Naive thymus-derived CD8-positive, alpha-beta T cell (primary cell): ENCODE measurements at regions not wholly inside any gene's neighbourhood (a gene's known extent, or its start where the extent isn't known, plus 50 kb on each side); places are given as distances from the start of the nearest gene placed in this dataset.

Experiments
- ATAC-seq, 2 donors: fragments of 150-1000 bp; cut with Tn5 transposase in 1 of 2; sonication (Bioruptor Pico), chemical (Tn5 transposase) in 1 of 2; 1 replicate in 1 of 2; 2 replicates in 1 of 2; pipeline ENCODE4 v1.10.0; 2021; ENCODE audit warnings: mild to moderate bottlenecking in 2 of 2, moderate library complexity in 2 of 2
- POLR2A ChIA-PET: fragments of 350-600 bp; sonication (Branson Sonifier 250); formaldehyde crosslinking; loops from one replicate; lab custom pipeline; 2021; ENCODE audit warnings: antibody characterized with exemption; lab: Charles Lee
- DNase-seq, 10 donors: peaks; one replicate each; pipeline versions ENCODE4 v3.0.0 to v3.0.0-alpha.2; 2020 to 2022
- H3K27ac Mint-ChIP-seq, 10 donors: one replicate each; pipeline ENCODE4 v1.8.0; 2020 to 2022; ENCODE audit warnings: mild to moderate bottlenecking in 10 of 10, mixed read lengths in 10 of 10, moderate library complexity in 4 of 10, inconsistent platforms in 1 of 10
- H3K27me3 Mint-ChIP-seq, 5 donors: one replicate each; pipeline ENCODE4 v1.8.0; 2021 to 2022; ENCODE audit warnings: mixed read lengths in 5 of 5
- H3K36me3 Mint-ChIP-seq, 3 donors: one replicate each; pipeline ENCODE4 v1.8.0; 2020 to 2022; ENCODE audit warnings: mixed read lengths in 3 of 3, mild to moderate bottlenecking in 2 of 3, inconsistent platforms in 1 of 3
- H3K4me1 Mint-ChIP-seq, 4 donors: one replicate each; pipeline ENCODE4 v1.8.0; 2021 to 2022; ENCODE audit warnings: mixed read lengths in 4 of 4
- H3K4me3 Mint-ChIP-seq, 10 donors: one replicate each; pipeline ENCODE4 v1.8.0; 2020 to 2022; ENCODE audit warnings: mild to moderate bottlenecking in 10 of 10, mixed read lengths in 10 of 10, moderate library complexity in 6 of 10, inconsistent platforms in 1 of 10
- H3K9me3 Mint-ChIP-seq, 9 donors: one replicate each; pipeline ENCODE4 v1.8.0; 2020 to 2022; ENCODE audit warnings: mixed read lengths in 9 of 9, mild to moderate bottlenecking in 3 of 9, inconsistent platforms in 1 of 9, moderate library complexity in 1 of 9

GRCh38 chr21:22855581-22855980, 1857.4 kb downstream of the NCAM2 start:
- Mint-ChIP-seq H3K9me3 (peaks cover 0 to 3% (median 0%) of the 10 kb centered on the region in 9 donors), H3K36me3 (no peaks in the 10 kb centered on the region), H3K4me3 (no peak overlapping the region), H3K4me1 (no peaks in the 10 kb centered on the region), H3K27ac (no peak overlapping the region), H3K27me3 (no peaks in the 10 kb centered on the region)
- DNase-seq, result no peak
- ATAC-seq, result no peak
- POLR2A ChIA-PET, result no interaction called here

DNA sequence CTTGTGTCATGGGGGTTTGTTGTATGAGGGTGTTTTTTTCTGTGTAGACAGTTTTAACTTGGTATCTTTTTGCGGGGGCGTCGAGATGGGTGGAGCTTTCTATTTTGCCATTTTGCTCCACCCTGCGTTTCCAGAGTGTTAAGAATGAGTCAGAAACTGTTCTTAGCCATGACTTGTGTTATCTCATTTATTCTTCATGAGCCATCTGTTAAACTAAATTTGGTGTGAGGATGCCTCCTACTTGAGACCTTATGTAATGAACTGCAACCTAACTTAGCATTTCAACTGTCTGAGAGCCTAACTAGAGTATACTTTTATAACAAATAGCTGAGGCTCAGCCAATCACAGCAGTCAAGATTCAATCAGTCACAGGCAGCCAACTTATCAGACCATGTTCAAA, 1873.5 kb downstream of the NCAM2 start:
- POLR2A ChIA-PET, result no interaction called here
- Mint-ChIP-seq H3K4me3 (no peak overlapping the region), H3K27me3 (peaks cover 0 to 3% (median 0%) of the 10 kb centered on the region in 5 donors), H3K27ac (no peak overlapping the region), H3K36me3 (no peaks in the 10 kb centered on the region), H3K9me3 (peaks cover 0 to 2% (median 0%) of the 10 kb centered on the region in 9 donors), H3K4me1 (no peaks in the 10 kb centered on the region)
- no peak for ATAC-seq
- no peak for DNase-seq

- H3K4me3 Mint-ChIP-seq, result no peak overlapping the region
- no peak for ATAC-seq
- H3K36me3 Mint-ChIP-seq, result no peaks in the 10 kb centered on the region
- peaks cover 0 to 5% (median 0%) of the 10 kb centered on the region in 5 donors for H3K27me3 Mint-ChIP-seq
- POLR2A ChIA-PET, result no interaction called here
- no peak overlapping the region for H3K27ac Mint-ChIP-seq
- DNase-seq, result no peak
- peaks cover 0 to 2% (median 0%) of the 10 kb centered on the region in 9 donors for H3K9me3 Mint-ChIP-seq
- H3K4me1 Mint-ChIP-seq, result peaks cover 0 to 8% (median 7%) of the 10 kb centered on the region in 4 donors
Observed at GRCh38 chr21:22880573-22880972, 1882.4 kb downstream of the NCAM2 start.

GRCh38 chr21:22881131-22881530, 1882.9 kb downstream of the NCAM2 start:
- Mint-ChIP-seq H3K9me3 (peaks cover 0 to 2% (median 0%) of the 10 kb centered on the region in 9 donors), H3K27me3 (peaks cover 0 to 5% (median 0%) of the 10 kb centered on the region in 5 donors), H3K36me3 (no peaks in the 10 kb centered on the region), H3K4me1 (peaks cover 0 to 8% (median 7%) of the 10 kb centered on the region in 4 donors), H3K4me3 (no peak overlapping the region), H3K27ac (no peak overlapping the region)
- ATAC-seq (no peak), DNase-seq (no peak)
- POLR2A ChIA-PET, result no interaction called here

GRCh38 chr21:22885079-22885478, 1886.9 kb downstream of the NCAM2 start:
- Mint-ChIP-seq H3K27me3 (no peaks in the 10 kb centered on the region), H3K27ac (no peak overlapping the region), H3K36me3 (no peaks in the 10 kb centered on the region), H3K9me3 (no peaks in the 10 kb centered on the region), H3K4me3 (no peak overlapping the region), H3K4me1 (peaks cover 0 to 8% (median 7%) of the 10 kb centered on the region in 4 donors)
- ATAC-seq (no peak), DNase-seq (no peak)
- POLR2A ChIA-PET, result no interaction called here

DNA sequence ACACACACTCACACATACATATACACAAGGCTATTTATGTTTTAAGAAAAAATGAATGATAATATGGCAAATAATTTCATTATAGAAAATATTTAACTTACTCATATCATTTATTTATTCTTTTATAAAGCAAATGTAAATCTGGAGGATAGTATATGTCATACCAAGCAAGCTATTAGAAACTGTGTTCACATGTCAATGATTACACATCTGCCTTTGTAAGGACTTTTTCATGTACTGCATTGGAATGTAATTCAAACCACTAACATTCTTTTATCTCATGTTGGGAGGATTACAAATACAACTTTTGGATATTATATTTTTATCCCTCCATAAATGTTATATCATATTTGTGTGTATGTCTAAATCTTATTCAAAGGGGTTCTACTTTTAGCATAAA, 1887.4 kb downstream of the NCAM2 start:
- Mint-ChIP-seq H3K4me3 (no peak overlapping the region), H3K4me1 (peaks cover 0 to 7% (median 6%) of the 10 kb centered on the region in 4 donors), H3K27ac (no peak overlapping the region), H3K9me3 (no peaks in the 10 kb centered on the region), H3K27me3 (no peaks in the 10 kb centered on the region), H3K36me3 (no peaks in the 10 kb centered on the region)
- ATAC-seq (no peak), DNase-seq (no peak)
- POLR2A ChIA-PET, result no interaction called here

- no peaks in the 10 kb centered on the region for H3K36me3 Mint-ChIP-seq
- ATAC-seq, result no peak
- H3K27ac Mint-ChIP-seq, result no peak overlapping the region
- POLR2A ChIA-PET, result no interaction called here
- H3K4me3 Mint-ChIP-seq, result no peak overlapping the region
- no peak for DNase-seq
- H3K27me3 Mint-ChIP-seq, result no peaks in the 10 kb centered on the region
- no peaks in the 10 kb centered on the region for H3K4me1 Mint-ChIP-seq
- no peaks in the 10 kb centered on the region for H3K9me3 Mint-ChIP-seq
Observed at GRCh38 chr21:22889445-22889844, 1891.2 kb downstream of the NCAM2 start.

- Mint-ChIP-seq H3K27me3 (no peaks in the 10 kb centered on the region), H3K4me1 (no peaks in the 10 kb centered on the region), H3K4me3 (no peak overlapping the region), H3K27ac (no peak overlapping the region), H3K9me3 (no peaks in the 10 kb centered on the region), H3K36me3 (no peaks in the 10 kb centered on the region)
- DNase-seq, result no peak
- POLR2A ChIA-PET, result no interaction called here
- ATAC-seq, result no peak
Observed at GRCh38 chr21:22890656-22891055, 1892.4 kb downstream of the NCAM2 start.

GRCh38 chr21:22892028-22892427, 1893.8 kb downstream of the NCAM2 start:
- Mint-ChIP-seq H3K27me3 (no peaks in the 10 kb centered on the region), H3K9me3 (peaks cover 0 to 4% (median 0%) of the 10 kb centered on the region in 9 donors), H3K36me3 (no peaks in the 10 kb centered on the region), H3K27ac (no peak overlapping the region), H3K4me1 (no peaks in the 10 kb centered on the region), H3K4me3 (no peak overlapping the region)
- no peak for ATAC-seq
- POLR2A ChIA-PET, result no interaction called here
- DNase-seq, result no peak

DNA sequence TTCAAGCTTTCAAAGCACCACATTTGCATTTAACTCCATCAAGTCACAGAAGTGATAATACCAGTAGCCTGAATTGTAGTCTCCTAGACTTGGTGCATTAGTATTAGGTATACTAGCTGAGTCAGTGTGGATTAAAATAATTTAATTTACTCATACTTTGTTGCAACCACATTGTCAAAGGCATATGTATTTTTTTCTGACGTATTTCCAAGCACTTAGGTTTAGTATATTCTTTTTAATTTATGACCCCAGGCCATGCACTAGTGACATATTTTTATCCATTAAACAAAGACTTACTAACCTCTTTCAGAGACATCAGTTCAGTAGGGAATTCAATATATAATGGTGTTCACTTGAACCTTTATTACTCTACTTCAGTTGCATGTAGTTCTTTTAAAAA, 1894.5 kb downstream of the NCAM2 start:
- H3K4me1 Mint-ChIP-seq, result no peaks in the 10 kb centered on the region
- ATAC-seq, result no peak
- DNase-seq, result no peak
- H3K4me3 Mint-ChIP-seq, result no peak overlapping the region
- peaks cover 0 to 4% (median 0%) of the 10 kb centered on the region in 9 donors for H3K9me3 Mint-ChIP-seq
- no peaks in the 10 kb centered on the region for H3K36me3 Mint-ChIP-seq
- peaks cover 0 to 2% (median 0%) of the 10 kb centered on the region in 5 donors for H3K27me3 Mint-ChIP-seq
- POLR2A ChIA-PET, result no interaction called here
- H3K27ac Mint-ChIP-seq, result no peak overlapping the region

GRCh38 chr21:22898051-22898665, 1899.9 kb downstream of the NCAM2 start:
- H3K4me3 Mint-ChIP-seq, result no peak overlapping the region
- H3K27me3 Mint-ChIP-seq, result peaks cover 0 to 3% (median 0%) of the 10 kb centered on the region in 5 donors
- peaks cover 0 to 5% (median 0%) of the 10 kb centered on the region in 9 donors for H3K9me3 Mint-ChIP-seq
- H3K27ac Mint-ChIP-seq, result no peak overlapping the region
- H3K4me1 Mint-ChIP-seq, result no peaks in the 10 kb centered on the region
- no peak for DNase-seq
- no peak for ATAC-seq
- no peaks in the 10 kb centered on the region for H3K36me3 Mint-ChIP-seq
- POLR2A ChIA-PET, result no interaction called here

DNA sequence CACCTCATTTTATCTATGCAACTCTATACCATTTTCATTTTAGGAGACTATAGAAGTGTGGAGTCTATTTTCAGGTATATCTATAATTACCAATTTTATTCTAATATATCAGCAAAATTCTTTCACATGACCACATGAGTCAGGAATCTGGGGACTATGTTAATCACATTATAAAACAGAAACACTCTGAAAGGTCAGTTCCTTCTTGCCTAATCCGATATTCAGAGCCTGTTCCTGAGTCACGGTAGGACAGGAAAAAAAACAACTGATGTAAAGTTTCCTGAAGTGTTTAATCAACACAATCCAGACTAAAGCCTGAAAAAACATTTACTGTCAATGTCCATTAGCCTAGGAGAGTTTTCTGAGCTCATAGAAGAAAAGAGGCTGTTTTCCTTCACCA, 1902.3 kb downstream of the NCAM2 start:
- ATAC-seq (no peak), DNase-seq (no peak)
- H3K27me3 Mint-ChIP-seq, result peaks cover 0 to 3% (median 0%) of the 10 kb centered on the region in 5 donors
- H3K9me3 Mint-ChIP-seq, result peaks cover 0 to 5% (median 0%) of the 10 kb centered on the region in 9 donors
- no peaks in the 10 kb centered on the region for H3K36me3 Mint-ChIP-seq
- POLR2A ChIA-PET, result no interaction called here
- no peak overlapping the region for H3K27ac Mint-ChIP-seq
- H3K4me1 Mint-ChIP-seq, result no peaks in the 10 kb centered on the region
- no peak overlapping the region for H3K4me3 Mint-ChIP-seq

- no peak for ATAC-seq
Observed at GRCh38 chr21:22903851-22904250, 1905.6 kb downstream of the NCAM2 start.

DNA sequence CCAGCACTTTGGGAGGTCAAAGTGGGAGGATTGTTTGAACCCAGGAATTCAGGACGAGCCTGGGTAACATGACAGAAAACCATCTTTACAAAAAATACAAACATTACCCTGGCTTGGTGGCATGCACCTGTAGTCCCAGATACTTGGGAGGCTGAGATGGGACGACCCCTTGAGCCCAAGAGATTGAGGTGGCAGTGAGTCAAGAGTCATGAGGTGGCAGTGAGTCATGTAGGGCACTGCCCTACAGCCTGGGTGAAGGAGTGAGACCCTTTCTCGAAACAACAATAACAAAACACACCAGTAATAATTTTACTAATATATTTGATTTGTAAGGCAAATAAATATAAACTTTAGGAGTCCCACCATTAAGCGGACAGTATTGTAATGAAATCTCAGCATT, 1906.2 kb downstream of the NCAM2 start:
- Mint-ChIP-seq H3K27me3 (no peaks in the 10 kb centered on the region), H3K4me3 (no peak overlapping the region), H3K9me3 (peaks cover 0 to 3% (median 0%) of the 10 kb centered on the region in 9 donors), H3K4me1 (no peaks in the 10 kb centered on the region), H3K36me3 (no peaks in the 10 kb centered on the region), H3K27ac (no peak overlapping the region)
- ATAC-seq, result no peak
- DNase-seq, result no peak
- POLR2A ChIA-PET, result no interaction called here

More at GRCh38 chr21:22903851-22904250, 1905.6 kb downstream of the NCAM2 start:
- Mint-ChIP-seq H3K27ac (no peak overlapping the region), H3K36me3 (no peaks in the 10 kb centered on the region), H3K27me3 (no peaks in the 10 kb centered on the region), H3K4me1 (no peaks in the 10 kb centered on the region), H3K4me3 (no peak overlapping the region), H3K9me3 (peaks cover 0 to 5% (median 0%) of the 10 kb centered on the region in 9 donors)
- DNase-seq, result no peak
- POLR2A ChIA-PET, result no interaction called here
